Stomach (tissue), 4 donors: ENCODE measurements at regions not wholly inside any gene's neighbourhood (a gene's known extent, or its start where the extent isn't known, plus 50 kb on each side); places are given as distances from the start of the nearest gene placed in this dataset.

Experiments used
- EP300 ChIP-seq: sonication (generic); formaldehyde crosslinking; IDR thresholded peaks from one replicate; pipeline ENCODE4 v1.6.1; 2017; ENCODE audit warnings: antibody characterized with exemption
- POLR2A ChIP-seq, 4 donors: fragments of 450-650 bp; IDR thresholded peaks; one replicate each; pipeline ENCODE4 v1.6.1; 2016; ENCODE audit warnings: antibody characterized with exemption in 4 of 4, control low read depth in 2 of 4, mild to moderate bottlenecking in 1 of 4, moderate library complexity in 1 of 4
- POLR2AphosphoS5 ChIP-seq, 3 donors: sonication (generic); formaldehyde crosslinking; IDR thresholded peaks; one replicate each; pipeline ENCODE4 v1.6.1; 2016; ENCODE audit warnings: antibody characterized with exemption in 3 of 3
- TF ChIP-seq, protein P1 (sequence below), 7 experiments: fragments of 450-650 bp in 4 of 7; fragments of 200-600 bp in 3 of 7; sonication (generic) in 3 of 7; IDR thresholded peaks; one replicate each; pipeline ENCODE4 v1.5.1; 2016 to 2019; ENCODE audit warnings: antibody characterized with exemption in 7 of 7, control low read depth in 2 of 7, mild to moderate bottlenecking in 1 of 7

DNA sequence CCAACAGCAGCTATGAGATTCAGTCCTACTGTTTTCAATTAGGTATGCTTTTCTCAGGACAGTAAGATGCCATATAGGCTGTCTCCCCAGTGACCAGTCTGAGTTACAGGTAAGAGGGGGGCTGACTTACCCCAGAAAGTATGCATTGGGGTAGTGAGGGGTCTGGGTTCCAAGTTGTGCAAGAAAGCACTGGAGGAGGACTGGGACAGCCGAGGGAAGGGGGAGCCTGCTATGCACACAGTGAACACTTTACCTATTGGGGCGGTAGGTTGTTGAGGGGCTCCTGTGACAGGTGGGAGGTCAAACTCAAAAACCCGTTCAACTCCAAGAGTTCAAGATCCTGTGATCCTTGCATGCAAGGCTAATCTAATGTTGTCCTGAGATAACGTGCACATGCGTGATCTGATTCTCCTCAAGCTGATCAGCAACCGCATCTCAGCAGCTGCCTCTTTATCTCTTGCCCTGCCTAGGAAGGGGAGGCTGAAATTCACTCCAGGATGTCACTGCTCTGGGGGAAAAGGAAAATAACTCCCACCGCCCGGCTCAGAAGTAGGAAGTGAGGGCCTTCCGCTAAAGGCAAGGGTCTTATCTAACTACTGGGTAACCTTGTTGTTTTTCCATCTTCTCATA, 108.8 kb upstream of the KIT start:
- TF ChIP-seq POLR2AphosphoS5 (IDR thresholded peaks at IDR 0.05) (no peak), EP300 (no peak), POLR2A (IDR thresholded peaks at IDR 0.05) (no peak)
- TF ChIP-seq, protein P1, sequence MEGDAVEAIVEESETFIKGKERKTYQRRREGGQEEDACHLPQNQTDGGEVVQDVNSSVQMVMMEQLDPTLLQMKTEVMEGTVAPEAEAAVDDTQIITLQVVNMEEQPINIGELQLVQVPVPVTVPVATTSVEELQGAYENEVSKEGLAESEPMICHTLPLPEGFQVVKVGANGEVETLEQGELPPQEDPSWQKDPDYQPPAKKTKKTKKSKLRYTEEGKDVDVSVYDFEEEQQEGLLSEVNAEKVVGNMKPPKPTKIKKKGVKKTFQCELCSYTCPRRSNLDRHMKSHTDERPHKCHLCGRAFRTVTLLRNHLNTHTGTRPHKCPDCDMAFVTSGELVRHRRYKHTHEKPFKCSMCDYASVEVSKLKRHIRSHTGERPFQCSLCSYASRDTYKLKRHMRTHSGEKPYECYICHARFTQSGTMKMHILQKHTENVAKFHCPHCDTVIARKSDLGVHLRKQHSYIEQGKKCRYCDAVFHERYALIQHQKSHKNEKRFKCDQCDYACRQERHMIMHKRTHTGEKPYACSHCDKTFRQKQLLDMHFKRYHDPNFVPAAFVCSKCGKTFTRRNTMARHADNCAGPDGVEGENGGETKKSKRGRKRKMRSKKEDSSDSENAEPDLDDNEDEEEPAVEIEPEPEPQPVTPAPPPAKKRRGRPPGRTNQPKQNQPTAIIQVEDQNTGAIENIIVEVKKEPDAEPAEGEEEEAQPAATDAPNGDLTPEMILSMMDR (IDR thresholded peaks at IDR 0.05), result no peak
